GM19035 (cell line): ENCODE measurements at regions not wholly inside any gene's neighbourhood (a gene's known extent, or its start where the extent isn't known, plus 50 kb on each side); places are given as distances from the start of the nearest gene placed in this dataset.
"Not testable (repeated sequence)": the region's sequence is repeated elsewhere in the genome, so short reads cannot be mapped to it uniquely, and the experiment has no call there.

Experiments used
- ATAC-seq: cut with Tn5 transposase; IDR thresholded peaks from one replicate; pipeline ENCODE4 v1.9.1; 2021; ENCODE audit not compliant: unreplicated experiment

DNA sequence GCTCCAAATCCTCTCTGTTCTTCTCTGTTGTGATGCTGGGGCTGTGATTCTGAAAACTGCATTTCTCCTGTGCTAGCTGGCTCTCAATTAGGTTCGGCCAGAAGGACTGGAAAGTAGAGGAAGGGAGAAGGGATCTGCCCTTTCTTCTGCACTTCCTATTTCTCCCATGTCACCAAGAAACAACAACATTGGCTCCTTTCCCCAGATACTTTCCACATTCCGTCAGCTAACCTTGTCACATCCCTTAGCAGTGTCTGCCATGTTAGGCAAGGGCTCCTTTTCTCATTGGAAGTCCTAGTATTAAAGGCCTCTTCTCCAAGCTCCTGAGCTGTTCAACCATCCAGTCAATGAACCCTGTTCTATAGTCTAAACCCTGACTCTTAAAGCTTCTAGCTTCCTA, 171.1 kb downstream of the ZNF621 start:
- ATAC-seq: no peak

DNA sequence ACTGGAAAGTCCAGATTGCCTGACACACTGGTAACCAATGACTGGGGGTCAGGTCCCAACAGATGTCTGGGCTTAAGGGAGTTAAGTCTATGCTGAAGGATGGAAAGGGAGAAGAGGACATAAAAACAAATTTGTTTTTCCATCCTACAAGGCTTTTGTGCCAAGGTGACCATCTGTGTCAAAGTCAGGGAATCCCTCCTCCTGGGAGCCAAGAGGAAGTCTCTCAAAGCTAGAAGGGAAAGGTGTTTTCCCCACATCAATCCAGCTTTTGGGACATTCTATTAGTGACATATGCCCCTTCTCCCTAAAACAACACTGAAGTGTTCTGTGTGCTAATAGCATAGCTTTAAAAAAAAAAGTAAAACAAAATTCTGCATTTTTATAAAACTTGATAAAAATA, 173.9 kb downstream of the ZNF621 start:
- ATAC-seq: not testable (repeated sequence)

DNA sequence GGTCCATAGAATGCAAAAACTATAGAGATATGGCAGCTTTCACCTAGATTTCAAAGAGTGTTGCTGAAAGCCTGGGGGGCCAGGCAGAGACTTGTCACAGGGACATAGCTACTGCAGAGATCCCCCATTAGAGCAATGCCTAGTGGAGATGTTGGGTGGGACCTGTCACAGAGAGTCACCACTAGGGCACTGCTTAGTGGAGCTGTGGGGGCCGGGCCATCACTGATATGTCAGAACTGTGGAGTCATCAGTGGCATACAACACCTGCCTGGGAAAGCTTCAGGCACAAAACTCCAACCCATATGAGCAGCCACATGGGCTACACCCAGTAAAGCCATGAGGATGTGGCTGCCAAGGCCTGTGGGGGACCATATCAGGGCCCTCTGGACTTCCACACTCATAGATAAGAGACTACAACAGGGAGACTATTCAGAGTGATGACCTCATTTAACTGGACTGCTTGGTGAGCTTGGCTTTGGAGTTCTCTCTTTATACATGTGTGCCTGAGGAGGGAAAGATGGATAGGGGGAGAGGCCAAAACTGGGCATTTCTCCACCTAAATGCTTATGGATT, 176.3 kb downstream of the ZNF621 start:
- ATAC-seq: no peak

DNA sequence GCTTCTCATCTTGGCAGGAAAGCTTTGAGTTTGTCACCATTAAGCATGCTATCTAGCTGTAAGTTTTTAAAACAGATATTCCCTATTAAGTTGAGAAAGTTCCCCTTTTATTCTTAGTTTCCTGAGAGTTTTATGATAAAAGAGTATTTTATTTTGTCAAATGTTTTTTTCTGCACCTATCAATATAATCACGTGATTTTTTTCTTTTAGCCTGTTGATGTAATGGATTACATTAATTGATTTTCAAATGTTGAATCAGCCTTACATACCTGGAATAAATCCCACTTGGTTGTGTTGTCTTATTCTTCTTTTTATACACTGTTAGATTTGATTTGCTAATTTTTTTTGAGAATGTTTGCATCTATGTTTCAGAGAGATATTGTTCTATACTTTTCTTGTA, 179.5 kb downstream of the ZNF621 start:
- ATAC-seq: no peak

DNA sequence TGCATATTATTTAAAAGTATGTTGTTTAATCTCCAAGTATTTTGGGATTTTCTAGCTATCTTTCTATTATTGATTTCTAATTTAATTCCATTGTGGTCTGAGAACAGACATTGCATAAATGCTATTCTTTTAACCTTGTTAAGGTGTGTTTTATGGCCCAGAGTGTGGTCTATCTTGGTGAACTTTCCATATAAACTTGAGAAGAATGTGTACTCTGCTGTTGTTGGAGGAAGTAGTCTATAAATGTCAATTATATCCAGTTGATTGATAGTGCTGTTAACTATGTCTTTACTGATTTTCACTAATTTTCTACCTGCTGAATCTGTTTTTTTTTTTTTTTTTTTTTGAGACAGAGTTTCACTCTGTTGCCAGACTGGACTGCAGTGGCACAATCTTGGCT, 180.9 kb downstream of the ZNF621 start:
- no peak for ATAC-seq

DNA sequence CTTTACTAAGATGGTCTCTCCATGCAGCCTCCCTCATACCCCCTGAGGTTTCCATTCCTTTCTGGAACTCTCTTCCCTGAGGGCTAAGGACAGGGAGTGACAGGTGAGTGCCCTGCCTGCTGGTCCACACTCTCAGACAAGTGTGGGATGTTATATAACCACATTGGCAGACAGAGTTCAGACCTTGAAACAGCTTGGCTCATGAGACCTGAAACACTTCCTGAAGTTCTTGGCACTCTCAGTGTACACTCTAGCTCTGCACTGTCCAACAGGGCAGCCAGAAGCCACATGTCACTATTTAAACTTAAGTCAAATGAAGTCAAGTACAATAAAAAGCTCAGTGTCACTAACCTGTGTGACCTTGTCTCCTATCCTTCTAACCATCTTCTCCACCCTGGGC, 188.5 kb downstream of the ZNF621 start:
- no peak for ATAC-seq

DNA sequence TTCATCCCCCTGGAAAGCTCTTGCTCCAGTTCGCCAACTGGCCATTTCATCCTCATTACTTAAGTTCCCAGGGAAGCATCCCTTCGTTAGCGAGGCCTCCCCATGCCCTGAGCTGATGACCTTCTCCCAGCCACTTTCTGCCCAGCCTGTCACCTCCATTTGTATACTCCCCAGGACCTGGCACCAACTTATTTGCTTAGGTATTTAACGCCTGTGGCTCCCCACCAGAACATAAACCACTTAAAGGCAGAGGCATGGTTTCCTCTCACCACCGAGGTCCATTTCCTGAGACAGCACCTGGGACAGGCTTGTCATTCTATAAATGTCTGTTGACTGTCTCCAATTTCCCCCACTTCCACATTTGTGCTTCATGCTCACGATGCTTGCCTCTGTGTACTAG, 189.0 kb downstream of the ZNF621 start:
- no peak for ATAC-seq

- ATAC-seq: no peak
Observed at GRCh38 chr3:40714771-40715345, 190.1 kb downstream of the ZNF621 start.

GRCh38 chr3:40715551-40715950, 190.8 kb downstream of the ZNF621 start:
- no peak for ATAC-seq

- ATAC-seq: no peak
Observed at GRCh38 chr3:40717471-40717870, 192.7 kb downstream of the ZNF621 start.

DNA sequence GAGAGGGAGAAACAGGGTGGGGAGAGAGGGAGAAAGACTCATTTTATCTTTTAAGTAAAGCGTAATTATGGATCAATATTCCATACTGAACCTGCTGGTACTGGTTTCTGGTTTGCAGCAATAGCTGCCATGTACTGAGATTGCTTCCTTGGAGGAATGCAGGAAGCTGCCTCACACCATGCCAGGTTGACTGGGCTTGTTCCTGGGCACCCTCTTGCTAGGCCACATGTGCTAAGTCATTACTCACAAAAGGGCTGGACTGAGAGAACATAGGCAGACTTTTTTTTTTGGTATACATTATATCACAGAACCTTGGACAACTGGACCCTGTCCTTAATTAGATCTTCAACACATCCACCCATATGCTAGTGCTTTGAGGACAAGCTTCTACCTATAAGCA, 193.4 kb downstream of the ZNF621 start:
- peak; percentile 37 for ATAC-seq

DNA sequence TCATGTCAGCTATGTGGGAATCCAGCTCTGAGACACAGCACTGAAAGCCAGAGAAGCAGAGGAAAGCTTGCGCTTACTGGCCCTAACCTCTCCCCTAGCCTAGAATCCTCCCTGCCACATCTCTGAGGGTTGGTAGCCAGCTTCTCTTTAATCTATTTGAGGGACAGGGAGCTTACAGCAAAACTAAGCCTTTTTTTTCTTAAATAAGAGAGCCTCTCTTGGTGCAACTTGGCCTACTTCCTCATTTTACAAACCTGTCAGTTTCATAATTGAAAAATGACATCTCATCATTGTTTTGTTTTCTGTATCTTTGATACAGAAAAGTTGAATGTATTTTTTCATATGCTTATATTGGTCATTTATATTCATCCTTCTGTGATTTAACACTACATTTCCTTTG, 193.9 kb downstream of the ZNF621 start:
- peak; percentile 93 for ATAC-seq

- no peak for ATAC-seq
Observed at GRCh38 chr3:40719660-40720287, 195.0 kb downstream of the ZNF621 start.

DNA sequence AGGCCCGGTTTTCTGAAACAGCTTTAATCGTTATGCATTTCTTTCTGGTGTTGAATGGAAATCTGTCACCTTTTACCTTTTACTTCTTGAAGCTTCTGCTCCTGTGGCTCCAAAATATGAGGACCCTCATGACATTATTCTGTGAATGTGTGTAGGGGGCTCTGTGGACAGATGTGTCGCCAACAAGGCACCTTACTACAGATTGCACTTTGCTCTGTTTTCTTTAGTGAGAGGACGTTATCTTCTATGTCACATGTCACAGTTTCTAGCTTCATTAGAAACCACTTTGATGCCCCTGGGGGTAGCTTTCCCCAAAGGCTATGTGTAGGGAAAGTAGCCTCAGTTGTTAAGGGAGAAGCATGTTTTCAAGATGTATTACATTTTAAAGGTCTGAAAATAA, 195.6 kb downstream of the ZNF621 start:
- ATAC-seq: no peak

- ATAC-seq: no peak
Observed at GRCh38 chr3:40720863-40721262, 196.1 kb downstream of the ZNF621 start.

- ATAC-seq: no peak
Observed at GRCh38 chr3:40723083-40723660, 198.4 kb downstream of the ZNF621 start.

DNA sequence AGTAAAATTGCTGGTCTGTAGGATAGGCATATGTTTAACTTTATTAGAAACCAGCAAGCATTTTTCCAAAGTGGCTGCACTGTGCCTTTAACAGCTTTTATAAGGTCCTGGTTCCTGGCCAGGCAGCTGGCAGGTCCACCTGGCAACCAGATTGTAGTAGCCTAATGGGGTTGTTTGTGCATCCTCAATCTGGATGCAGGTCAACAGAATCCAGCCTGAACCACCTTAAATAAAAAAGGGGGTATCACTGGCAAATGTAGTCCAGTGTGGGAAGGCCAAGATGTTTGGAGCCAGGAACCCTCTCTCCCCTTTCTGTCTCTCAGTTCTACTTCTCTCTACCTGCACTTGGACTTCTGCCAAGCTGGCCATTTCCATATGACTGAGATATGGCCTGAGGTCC, 200.3 kb downstream of the ZNF621 start:
- no peak for ATAC-seq

- ATAC-seq: no peak
Observed at GRCh38 chr3:40731445-40731844, 206.7 kb downstream of the ZNF621 start.

GRCh38 chr3:40736943-40737342, 212.2 kb downstream of the ZNF621 start:
- no peak for ATAC-seq

GRCh38 chr3:40737343-40737742, 212.6 kb downstream of the ZNF621 start:
- ATAC-seq: no peak

- ATAC-seq: no peak
Observed at GRCh38 chr3:40739971-40740370, 215.2 kb downstream of the ZNF621 start.

DNA sequence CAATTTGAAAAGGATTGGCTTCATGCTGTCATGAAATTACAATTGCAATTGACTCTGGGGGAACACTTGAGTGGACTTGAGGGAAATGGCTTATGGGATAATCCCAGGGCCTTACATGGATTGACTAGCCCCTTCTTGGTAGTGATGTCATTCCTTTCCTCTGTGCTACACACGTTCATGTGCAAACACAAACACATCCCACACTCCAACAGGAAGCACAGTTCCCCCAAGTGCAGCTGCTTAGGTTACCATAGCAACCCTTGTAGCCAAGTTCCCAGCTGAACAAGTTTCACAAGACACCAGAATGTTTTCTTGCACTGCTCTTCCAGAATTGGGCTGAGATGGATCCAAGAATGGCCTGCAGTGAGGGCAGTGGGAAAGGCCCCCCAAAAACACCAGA, 217.0 kb downstream of the ZNF621 start:
- no peak for ATAC-seq
